GM12864 (cell line): ENCODE measurements at regions not wholly inside any gene's neighbourhood (a gene's known extent, or its start where the extent isn't known, plus 50 kb on each side); places are given as distances from the start of the nearest gene placed in this dataset.
"Not testable (repeated sequence)": the region's sequence is repeated elsewhere in the genome, so short reads cannot be mapped to it uniquely, and the experiment has no call there.

ENCODE experiments used
- DNase-seq: peaks from one replicate; pipeline ENCODE4 v3.0.0-alpha.2; 2011; ENCODE audit warnings: low read depth
- H3K4me3 ChIP-seq: 2 replicates; pipeline ENCODE4 v1.5.1; 2011; ENCODE audit warnings: mild to moderate bottlenecking, low read depth, low read length, control low read depth
- CTCF ChIP-seq: IDR thresholded peaks from 2 replicates; pipeline ENCODE4 v1.5.1; 2011; ENCODE audit warnings: low read depth, mild to moderate bottlenecking, moderate library complexity, low read length, control low read depth, inconsistent platforms; ENCODE audit errors: missing control alignments

- no peak for TF ChIP-seq CTCF
- DNase-seq = no peak
- no peak overlapping the region for H3K4me3 ChIP-seq
Measured at GRCh38 chr18:9021458-9021857, 81.0 kb upstream of the NDUFV2 start.

- H3K4me3 ChIP-seq = no peak overlapping the region
- no peak for TF ChIP-seq CTCF
- no peak for DNase-seq
Measured at GRCh38 chr18:9022397-9023155, 79.9 kb upstream of the NDUFV2 start.

- H3K4me3 ChIP-seq, DNase-seq: not testable (repeated sequence)
Measured at GRCh38 chr18:9024031-9024646, 78.4 kb upstream of the NDUFV2 start.

- no peak for DNase-seq
Measured at GRCh38 chr18:9025091-9025838, 77.2 kb upstream of the NDUFV2 start.

GRCh38 chr18:9029131-9029530 lies 73.4 kb upstream of the NDUFV2 start:
- no peak overlapping the region for H3K4me3 ChIP-seq
- DNase-seq = no peak
- no peak for TF ChIP-seq CTCF

More at GRCh38 chr18:9025091-9025838, 77.2 kb upstream of the NDUFV2 start:
- no peak for TF ChIP-seq CTCF
- no peak overlapping the region for H3K4me3 ChIP-seq

GRCh38 chr18:9032519-9032918 lies 70.0 kb upstream of the NDUFV2 start:
- no peak overlapping the region for H3K4me3 ChIP-seq
- TF ChIP-seq CTCF = no peak
- DNase-seq = no peak

- no peak for TF ChIP-seq CTCF
- DNase-seq = no peak
- H3K4me3 ChIP-seq = no peak overlapping the region
Measured at GRCh38 chr18:9038277-9038871, 64.1 kb upstream of the NDUFV2 start.
